ENCODE measurements at regions not wholly inside any gene's neighbourhood (a gene's known extent, or its start where the extent isn't known, plus 50 kb on each side); places are given as distances from the start of the nearest gene placed in this dataset.

DNA sequence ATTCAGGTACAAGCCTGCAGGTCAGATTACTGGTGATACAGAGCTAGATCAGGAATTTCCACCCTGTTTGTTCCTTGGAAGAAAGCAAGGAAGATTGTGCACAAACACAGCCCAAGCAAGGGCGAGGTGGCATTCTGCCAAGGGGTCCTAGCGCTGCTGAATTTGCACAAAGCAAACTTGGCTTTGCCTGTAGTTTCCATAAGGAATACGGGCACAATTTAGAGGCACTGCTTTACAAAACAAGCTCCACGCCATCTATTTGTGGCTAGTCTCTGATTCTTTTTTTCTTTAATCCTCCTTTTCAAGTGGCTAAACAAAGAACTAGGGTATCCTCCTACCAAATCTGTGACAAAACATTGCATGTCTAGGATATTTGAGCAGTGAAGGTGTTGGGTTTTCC, 195.5 kb upstream of the ACVR2A start:
- no peak for DNase-seq (ENCODE audit: low spot score)
- in situ Hi-C loops (cut with MboI; ENCODE audit: low pct_unique_long_range_greater_than_20kb, low sequenced_read_pairs, unreplicated experiment) = no loop called here
- no peak for TF ChIP-seq CTCF (IDR thresholded peaks at IDR 0.05; ENCODE audit: extremely low read depth, insufficient read depth, missing control alignments)

DNA sequence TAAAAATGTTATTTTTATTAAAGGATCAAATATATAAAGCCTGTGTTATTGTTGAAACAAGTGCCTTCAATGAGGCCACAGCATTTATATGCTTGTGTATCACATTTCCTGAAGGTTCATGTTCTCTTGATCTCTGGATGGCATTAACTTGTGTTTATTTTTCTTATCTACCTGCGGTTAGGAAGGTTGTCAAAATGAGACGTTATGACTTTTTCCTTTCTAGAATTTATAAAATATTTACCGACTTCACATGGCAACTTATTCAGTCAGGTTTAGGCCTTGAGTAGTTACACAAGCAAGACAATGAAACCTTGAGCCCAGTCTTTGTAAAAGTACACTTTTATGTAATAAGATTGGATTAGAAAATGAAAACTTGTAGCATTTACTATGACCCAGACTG, 196.4 kb upstream of the ACVR2A start:
- in situ Hi-C loops (cut with MboI; ENCODE audit: low pct_unique_long_range_greater_than_20kb, low sequenced_read_pairs, unreplicated experiment) = no loop called here
- TF ChIP-seq CTCF (IDR thresholded peaks at IDR 0.05; ENCODE audit: extremely low read depth, insufficient read depth, missing control alignments) = no peak

GRCh38 chr2:147647816-147648215, 197.0 kb upstream of the ACVR2A start:
- no peak for TF ChIP-seq CTCF (IDR thresholded peaks at IDR 0.05; ENCODE audit: extremely low read depth, insufficient read depth, missing control alignments)
- in situ Hi-C loops (cut with MboI; ENCODE audit: low pct_unique_long_range_greater_than_20kb, low sequenced_read_pairs, unreplicated experiment) = no loop called here
- no peak for DNase-seq (ENCODE audit: low spot score)

More for the DNA sequence above, 196.4 kb upstream of the ACVR2A start:
- no peak for DNase-seq (ENCODE audit: low spot score)

GRCh38 chr2:147646818-147647468, 197.9 kb upstream of the ACVR2A start:
- no peak for TF ChIP-seq CTCF (IDR thresholded peaks at IDR 0.05; ENCODE audit: extremely low read depth, insufficient read depth, missing control alignments)
- in situ Hi-C loops (cut with MboI; ENCODE audit: low pct_unique_long_range_greater_than_20kb, low sequenced_read_pairs, unreplicated experiment) = no loop called here
- DNase-seq (ENCODE audit: low spot score) = no peak

GRCh38 chr2:147644491-147644890, 200.3 kb upstream of the ACVR2A start:
- in situ Hi-C loops (cut with MboI; ENCODE audit: low pct_unique_long_range_greater_than_20kb, low sequenced_read_pairs, unreplicated experiment) = no loop called here
- no peak for TF ChIP-seq CTCF (IDR thresholded peaks at IDR 0.05; ENCODE audit: extremely low read depth, insufficient read depth, missing control alignments)
- DNase-seq (ENCODE audit: low spot score) = no peak

- in situ Hi-C loops (cut with MboI; ENCODE audit: low pct_unique_long_range_greater_than_20kb, low sequenced_read_pairs, unreplicated experiment) = no loop called here
- no peak for DNase-seq (ENCODE audit: low spot score)
- TF ChIP-seq CTCF (IDR thresholded peaks at IDR 0.05; ENCODE audit: extremely low read depth, insufficient read depth, missing control alignments) = no peak
Observed at GRCh38 chr2:147642765-147643164, 202.1 kb upstream of the ACVR2A start.

All from GM13977 (cell line).